ENCODE measurements at regions not wholly inside any gene's neighbourhood (a gene's known extent, or its start where the extent isn't known, plus 50 kb on each side); places are given as distances from the start of the nearest gene placed in this dataset.

GRCh38 chr10:112059220-112059619, 124.3 kb downstream of the GPAM start:
- H3K4me3 ChIP-seq, result no peak overlapping the region
- DNase-seq (no peak), ATAC-seq (no peak)
- H3K27me3 ChIP-seq, result no peaks in the 10 kb centered on the region
- H3K9me3 ChIP-seq, result no peaks in the 10 kb centered on the region
- H3K27ac ChIP-seq, result no peak overlapping the region
- H3K36me3 ChIP-seq, result no peaks in the 10 kb centered on the region
- TF ChIP-seq CTCF (IDR thresholded peaks at IDR 0.05), result no peak
- intact Hi-C loops (cut with DNase I), result no loop called here
- H3K4me1 ChIP-seq, result no peaks in the 10 kb centered on the region

GRCh38 chr10:112071596-112072133, 111.9 kb downstream of the GPAM start:
- H3K4me1 ChIP-seq, result no peaks in the 10 kb centered on the region
- no peak overlapping the region for H3K4me3 ChIP-seq
- H3K9me3 ChIP-seq, result no peaks in the 10 kb centered on the region
- intact Hi-C loops (cut with DNase I), result no loop called here
- no peak for DNase-seq
- no peak for ATAC-seq
- H3K27me3 ChIP-seq, result no peaks in the 10 kb centered on the region
- no peak overlapping the region for H3K27ac ChIP-seq
- no peak for TF ChIP-seq CTCF (IDR thresholded peaks at IDR 0.05)
- no peaks in the 10 kb centered on the region for H3K36me3 ChIP-seq

GRCh38 chr10:112078003-112078402, 105.6 kb downstream of the GPAM start:
- intact Hi-C loops (cut with DNase I), result no loop called here
- Histone ChIP-seq H3K27ac (no peak overlapping the region), H3K27me3 (no peaks in the 10 kb centered on the region), H3K4me1 (no peaks in the 10 kb centered on the region), H3K4me3 (no peak overlapping the region), H3K36me3 (no peaks in the 10 kb centered on the region), H3K9me3 (no peaks in the 10 kb centered on the region)
- TF ChIP-seq CTCF (IDR thresholded peaks at IDR 0.05), result no peak
- ATAC-seq (no peak), DNase-seq (no peak)

- no peak for TF ChIP-seq CTCF (IDR thresholded peaks at IDR 0.05)
- H3K27me3 ChIP-seq, result no peaks in the 10 kb centered on the region
- no peak overlapping the region for H3K27ac ChIP-seq
- no peak for ATAC-seq
- H3K9me3 ChIP-seq, result no peaks in the 10 kb centered on the region
- intact Hi-C loops (cut with DNase I), result no loop called here
- no peaks in the 10 kb centered on the region for H3K36me3 ChIP-seq
- DNase-seq, result no peak
- no peak overlapping the region for H3K4me3 ChIP-seq
- no peaks in the 10 kb centered on the region for H3K4me1 ChIP-seq
Observed at GRCh38 chr10:112080231-112080630, 103.3 kb downstream of the GPAM start.

GRCh38 chr10:112082120-112082519, 101.4 kb downstream of the GPAM start:
- Histone ChIP-seq H3K27me3 (no peaks in the 10 kb centered on the region), H3K27ac (no peak overlapping the region), H3K4me3 (no peak overlapping the region), H3K4me1 (no peaks in the 10 kb centered on the region), H3K36me3 (no peaks in the 10 kb centered on the region), H3K9me3 (no peaks in the 10 kb centered on the region)
- TF ChIP-seq CTCF (IDR thresholded peaks at IDR 0.05), result no peak
- peak in 2 of 4 donors; percentile 4 to 10 for DNase-seq
- ATAC-seq, result no peak
- intact Hi-C loops (cut with DNase I), result no loop called here
